Nucleus accumbens (tissue), 56 donors: ENCODE measurements at regions not wholly inside any gene's neighbourhood (a gene's known extent, or its start where the extent isn't known, plus 50 kb on each side); places are given as distances from the start of the nearest gene placed in this dataset.
A peak's percentile ranks its signal among the peaks of the same experiment; 100 is the strongest.
"Not testable (repeated sequence)": the region's sequence is repeated elsewhere in the genome, so short reads cannot be mapped to it uniquely, and the experiment has no call there.

Experiments used
- DNase-seq, 56 donors: peaks; one replicate each; lab custom pipeline; 2025; lab: John Stamatoyannopoulos, UW

GRCh38 chr12:61107118-61107517, 1153.1 kb upstream of the USP15 start:
- DNase-seq: no peak

GRCh38 chr12:61111218-61111617, 1149.0 kb upstream of the USP15 start:
- DNase-seq: no peak

- no peak for DNase-seq
Measured at GRCh38 chr12:61137677-61138414, 1122.4 kb upstream of the USP15 start.

DNA sequence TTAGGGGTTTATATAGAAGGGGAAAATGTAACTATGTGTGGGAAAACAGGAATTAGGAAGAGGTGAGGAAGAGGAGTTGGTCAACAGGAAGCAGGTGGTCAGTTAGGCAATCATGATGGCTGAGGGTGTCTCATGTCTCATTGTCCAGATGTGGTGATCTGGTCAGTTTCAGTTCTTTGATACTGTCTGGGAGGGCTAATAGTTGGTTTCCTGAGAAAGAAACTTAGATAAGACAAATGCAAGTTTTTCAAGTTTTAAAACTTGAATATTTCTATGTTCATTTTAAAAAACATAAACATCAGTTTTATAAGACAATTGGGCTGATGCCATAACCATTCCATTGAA, 1121.8 kb upstream of the USP15 start:
- DNase-seq: no peak

DNA sequence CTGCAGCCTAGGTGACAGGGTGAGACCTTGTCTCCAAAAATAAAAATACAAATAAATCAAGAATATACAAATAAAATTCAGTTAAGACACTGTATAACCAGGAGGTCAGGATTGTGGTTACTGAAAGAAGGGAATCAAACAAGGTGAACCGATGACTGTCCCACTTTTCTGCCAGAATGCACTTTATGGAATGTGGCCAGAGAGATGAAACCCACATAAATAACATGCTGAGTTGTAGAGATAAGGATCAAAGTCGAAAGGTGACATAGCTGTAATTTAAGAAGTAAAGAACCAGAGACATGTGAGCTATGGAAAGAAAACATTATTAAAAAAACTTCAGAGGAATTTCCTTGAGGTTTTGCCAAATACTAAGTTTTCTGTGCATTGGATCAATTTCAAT, 1098.2 kb upstream of the USP15 start:
- DNase-seq: no peak

GRCh38 chr12:61188801-61189595, 1071.2 kb upstream of the USP15 start:
- DNase-seq: peak in 20 of 56 donors; percentile 3 to 32 (median 12)

- DNase-seq: no peak
Measured at GRCh38 chr12:61213646-61214045, 1046.6 kb upstream of the USP15 start.

DNA sequence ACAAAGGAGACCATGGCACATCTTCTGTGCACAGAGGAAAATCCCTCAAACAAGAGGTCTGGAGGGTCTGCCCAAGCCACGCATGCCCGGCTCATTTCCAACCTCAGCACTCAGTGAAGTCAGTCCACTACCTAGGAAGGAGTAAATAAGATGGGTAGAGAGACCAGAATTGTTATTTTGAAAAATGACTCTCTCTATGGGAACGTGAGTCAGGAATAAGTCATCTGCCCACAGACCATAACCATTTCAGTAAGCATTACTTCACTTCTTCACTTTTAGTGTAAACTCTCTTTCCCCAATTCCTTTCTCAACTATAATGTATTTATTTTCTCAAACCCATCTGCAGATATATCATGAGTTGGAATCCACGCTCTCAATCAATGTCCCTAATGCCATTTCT, 1039.9 kb upstream of the USP15 start:
- DNase-seq: no peak

- no peak for DNase-seq
Measured at GRCh38 chr12:61232040-61232439, 1028.2 kb upstream of the USP15 start.

DNA sequence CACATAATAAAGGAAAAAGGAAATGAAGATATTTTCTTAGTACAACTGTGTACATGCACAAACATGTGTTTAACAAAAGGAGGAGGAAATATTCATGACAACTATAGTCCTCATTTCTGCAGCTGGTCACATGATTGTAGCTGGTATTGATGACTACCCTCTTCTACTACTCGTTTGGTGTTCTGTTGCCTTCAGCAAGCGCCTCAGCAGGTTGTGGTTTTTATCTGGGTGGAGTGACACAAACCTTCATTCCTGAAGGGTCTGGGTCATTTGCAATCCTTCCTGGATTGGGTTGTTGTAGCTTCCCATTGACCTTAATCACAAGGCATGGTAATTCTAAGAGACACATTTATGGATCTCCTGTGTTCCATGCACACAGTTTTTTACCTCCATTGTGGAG, 1009.9 kb upstream of the USP15 start:
- no peak for DNase-seq

DNA sequence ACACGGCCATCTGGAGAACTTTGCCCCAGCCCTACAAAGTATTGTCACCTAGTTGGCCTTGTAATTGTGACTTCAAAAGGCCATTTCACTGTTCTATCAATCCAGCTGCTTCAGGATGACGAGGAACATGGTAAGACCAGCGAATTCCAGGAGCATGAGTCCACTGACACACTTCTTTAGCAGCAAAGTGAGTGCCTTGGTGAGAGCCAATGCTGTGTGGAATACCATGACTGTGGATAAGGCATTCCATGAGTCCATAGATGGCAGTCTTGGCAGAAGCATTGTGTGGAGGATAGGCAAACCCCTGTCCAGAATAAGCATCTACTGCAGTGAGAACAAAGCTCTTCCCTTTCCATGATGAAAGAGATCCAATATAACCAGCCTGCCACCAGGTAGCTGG, 1009.1 kb upstream of the USP15 start:
- no peak for DNase-seq

GRCh38 chr12:61254225-61254624, 1006.0 kb upstream of the USP15 start:
- DNase-seq: no peak

GRCh38 chr12:61264294-61264693, 995.9 kb upstream of the USP15 start:
- not testable (repeated sequence) for DNase-seq

- DNase-seq: no peak
Measured at GRCh38 chr12:61267474-61267873, 992.7 kb upstream of the USP15 start.

- DNase-seq: no peak
Measured at GRCh38 chr12:61272441-61272840, 987.8 kb upstream of the USP15 start.

GRCh38 chr12:61282790-61283575, 977.2 kb upstream of the USP15 start:
- DNase-seq: no peak

DNA sequence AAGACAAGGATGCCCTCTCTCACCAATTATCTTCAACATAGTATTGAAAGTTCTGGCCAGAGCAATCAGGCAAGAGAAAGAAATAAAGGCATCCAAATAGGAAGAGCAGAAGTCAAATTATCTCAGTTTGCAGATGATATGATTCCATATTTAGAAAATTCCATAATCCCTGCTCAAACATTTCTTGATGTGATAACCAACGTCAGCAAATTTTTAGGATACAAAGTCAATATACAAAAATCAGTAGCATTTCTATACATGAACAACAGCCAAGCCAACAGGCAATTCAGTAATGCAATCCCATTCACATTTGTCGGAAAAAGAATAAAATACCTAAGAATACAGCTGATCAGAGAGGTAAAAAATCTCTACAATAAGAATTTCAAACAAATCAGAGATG, 969.7 kb upstream of the USP15 start:
- DNase-seq: no peak

GRCh38 chr12:61291647-61292046, 968.6 kb upstream of the USP15 start:
- DNase-seq: no peak

DNA sequence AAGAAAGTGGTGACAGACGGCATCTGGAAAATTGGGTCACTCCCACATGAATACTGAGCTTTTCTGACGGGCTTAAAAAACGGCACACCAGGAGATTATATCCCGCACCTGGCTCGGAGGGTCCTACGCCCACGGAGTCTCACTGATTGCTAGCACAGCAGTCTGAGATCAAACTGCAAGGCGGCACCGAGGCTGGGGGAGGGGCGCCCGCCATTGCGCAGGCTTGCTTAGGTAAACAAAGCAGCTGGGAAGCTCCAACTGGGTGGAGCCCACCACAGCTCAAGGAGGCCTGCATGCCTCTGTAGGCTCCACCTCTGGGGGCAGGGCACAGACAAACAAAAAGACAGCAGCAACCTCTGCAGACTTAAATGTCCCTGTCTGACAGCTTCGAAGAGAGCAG, 966.2 kb upstream of the USP15 start:
- not testable (repeated sequence) for DNase-seq

DNA sequence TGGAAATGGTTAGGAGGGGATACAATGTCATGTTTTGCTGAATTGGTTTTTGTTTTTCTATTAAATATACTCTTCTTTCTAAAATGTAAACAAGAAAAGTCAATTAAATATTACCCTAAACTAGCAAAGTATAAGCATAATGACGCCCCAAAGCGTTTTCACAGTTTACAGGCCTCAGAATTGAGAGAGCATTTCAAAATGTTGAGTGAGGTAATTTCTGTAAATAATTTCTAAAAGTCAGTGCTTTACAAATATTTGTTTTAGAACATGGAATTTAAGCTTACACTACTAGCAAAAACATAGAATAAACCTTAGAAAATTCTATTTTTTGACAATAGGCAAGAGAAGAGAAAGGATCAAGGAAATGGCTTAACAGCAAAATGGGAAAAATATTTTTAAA, 958.4 kb upstream of the USP15 start:
- no peak for DNase-seq

GRCh38 chr12:61302282-61302681, 957.9 kb upstream of the USP15 start:
- no peak for DNase-seq
